DOHH2 (cell line): ENCODE measurements at regions not wholly inside any gene's neighbourhood (a gene's known extent, or its start where the extent isn't known, plus 50 kb on each side); places are given as distances from the start of the nearest gene placed in this dataset.

Experiments
- H3F3A ChIP-seq: fragments of 200-600 bp; sonication (generic), shearing (Covaris generic); 2 replicates; pipeline ENCODE4 v1.6.0; 2016; ENCODE audit warnings: antibody characterized with exemption, mild to moderate bottlenecking; ENCODE audit not compliant: control insufficient read depth, insufficient read depth
- H3K27ac ChIP-seq: fragments of 200-600 bp; sonication (generic); 2 replicates; pipeline ENCODE4 v1.5.1; 2014; ENCODE audit warnings: low read depth, mild to moderate bottlenecking, low read length, moderate library complexity
- H3K27me3 ChIP-seq: fragments of 200-600 bp; sonication (generic); 2 replicates; pipeline ENCODE4 v1.6.1; 2014; ENCODE audit warnings: mild to moderate bottlenecking, low read length, mixed read lengths; ENCODE audit not compliant: control insufficient read depth
- H3K36me3 ChIP-seq: fragments of 200-600 bp; sonication (generic); 2 replicates; pipeline ENCODE4 v1.6.1; 2014; ENCODE audit warnings: mild to moderate bottlenecking, low read length, moderate library complexity, mixed read lengths; ENCODE audit not compliant: control insufficient read depth
- H3K4me1 ChIP-seq: fragments of 200-600 bp; sonication (generic); 2 replicates; pipeline ENCODE4 v1.6.1; 2014; ENCODE audit warnings: mild to moderate bottlenecking, low read length, mixed read lengths; ENCODE audit not compliant: control insufficient read depth
- H3K4me2 ChIP-seq: fragments of 200-600 bp; sonication (generic); 2 replicates; pipeline ENCODE4 v1.6.0; 2014; ENCODE audit warnings: mild to moderate bottlenecking, low read length, moderate library complexity
- H3K4me3 ChIP-seq: fragments of 200-600 bp; sonication (generic); 2 replicates; pipeline ENCODE4 v1.5.1; 2014; ENCODE audit warnings: mild to moderate bottlenecking, low read length, mixed read lengths
- H3K79me2 ChIP-seq: fragments of 200-600 bp; sonication (generic); 2 replicates; pipeline ENCODE4 v1.6.1; 2014; ENCODE audit warnings: mild to moderate bottlenecking, low read length, mixed read lengths; ENCODE audit not compliant: control insufficient read depth
- H3K9me2 ChIP-seq: fragments of 200-600 bp; sonication (generic); replicated peaks from 2 replicates; pipeline ENCODE4 v1.6.1; 2014; ENCODE audit warnings: mild to moderate bottlenecking, low read length, mixed read lengths; ENCODE audit not compliant: control insufficient read depth
- H3K9me3 ChIP-seq: fragments of 200-600 bp; sonication (generic); 2 replicates; pipeline ENCODE4 v1.6.1; 2014; ENCODE audit warnings: antibody characterized with exemption, low read length, mixed read lengths; ENCODE audit not compliant: control insufficient read depth, insufficient read depth
- H4K20me1 ChIP-seq: fragments of 200-600 bp; sonication (generic); 2 replicates; pipeline ENCODE4 v1.6.0; 2014; ENCODE audit warnings: low read depth, mild to moderate bottlenecking, antibody characterized with exemption, low read length, moderate library complexity; ENCODE audit not compliant: control insufficient read depth, insufficient read depth
- CTCF ChIP-seq: fragments of 200-600 bp; sonication (generic); IDR thresholded peaks from one replicate; pipeline ENCODE4 v1.5.1; 2014; ENCODE audit warnings: antibody characterized with exemption, mild to moderate bottlenecking, low read depth, low read length; ENCODE audit not compliant: poor library complexity, severe bottlenecking
- EZH2phosphoT487 ChIP-seq: fragments of 200-600 bp; sonication (generic); IDR thresholded peaks from 2 replicates; pipeline ENCODE4 v1.6.1; 2017; ENCODE audit warnings: borderline replicate concordance, mild to moderate bottlenecking, antibody characterized with exemption, low read length, moderate library complexity, mixed read lengths

DNA sequence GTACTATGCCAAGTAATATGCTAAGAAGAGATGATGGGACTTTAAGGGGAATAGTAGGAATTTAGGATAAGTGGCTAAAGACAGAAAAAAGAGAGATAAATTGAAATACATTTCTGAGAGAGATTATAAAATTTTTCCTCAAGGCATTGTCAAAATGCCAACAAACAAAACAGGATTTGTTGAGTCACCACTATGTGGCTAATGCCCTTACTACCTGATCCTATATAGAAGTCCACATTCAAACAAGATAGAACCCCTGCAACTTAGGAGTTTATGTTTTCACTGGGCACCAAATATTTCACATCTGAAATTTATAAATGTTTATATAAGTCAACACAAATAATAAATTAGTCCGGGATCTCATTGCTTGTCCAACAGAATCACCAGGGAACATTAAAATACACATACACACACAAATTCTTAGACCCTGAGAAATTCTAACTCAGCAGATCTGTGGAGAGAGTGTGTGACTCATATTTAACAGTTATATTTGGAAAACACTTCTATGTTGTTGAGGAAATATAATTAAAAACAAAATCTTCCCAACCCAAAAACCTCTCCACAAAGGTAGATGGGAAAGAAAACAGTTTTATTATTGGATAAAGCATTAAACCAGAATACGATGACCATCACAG lies 154.3 kb downstream of the PPP1R3A start:
- H3K4me1 ChIP-seq: no peaks in the 10 kb centered on the region
- H3K4me2 ChIP-seq: no peak overlapping the region
- H3K4me3 ChIP-seq: no peak overlapping the region
- no peaks in the 10 kb centered on the region for H3K79me2 ChIP-seq
- H3K36me3 ChIP-seq: no peaks in the 10 kb centered on the region
- H4K20me1 ChIP-seq: no peaks in the 10 kb centered on the region
- TF ChIP-seq CTCF: no peak
- no peak for TF ChIP-seq EZH2phosphoT487
- H3K27ac ChIP-seq: no peak overlapping the region
- H3K27me3 ChIP-seq: no peaks in the 10 kb centered on the region
- no peaks in the 10 kb centered on the region for H3F3A ChIP-seq
- no peaks in the 10 kb centered on the region for H3K9me3 ChIP-seq
- no peaks in the 10 kb centered on the region for H3K9me2 ChIP-seq

DNA sequence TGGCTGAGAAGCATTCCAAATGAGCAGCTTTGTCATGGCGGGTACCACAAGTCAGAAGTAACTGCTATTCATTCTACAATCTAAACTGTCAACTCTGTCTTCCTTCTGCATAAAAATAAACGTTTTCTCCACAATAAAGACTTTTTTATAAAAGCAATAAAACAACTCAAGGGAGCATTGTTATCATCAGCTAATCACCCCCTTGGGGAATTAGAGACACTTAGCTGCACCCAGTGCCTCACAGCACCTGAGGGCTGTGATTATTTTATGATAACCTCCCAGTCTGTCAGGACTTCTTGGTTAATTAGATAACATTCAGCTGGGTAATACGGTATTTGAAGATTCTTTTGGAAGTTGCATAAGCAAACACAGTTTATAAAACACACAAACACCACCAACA lies 155.6 kb downstream of the PPP1R3A start:
- no peak overlapping the region for H3K27ac ChIP-seq
- no peaks in the 10 kb centered on the region for H3K9me2 ChIP-seq
- no peaks in the 10 kb centered on the region for H3K27me3 ChIP-seq
- H4K20me1 ChIP-seq: no peaks in the 10 kb centered on the region
- TF ChIP-seq CTCF (no peak), EZH2phosphoT487 (no peak)
- no peaks in the 10 kb centered on the region for H3K4me1 ChIP-seq
- no peak overlapping the region for H3K4me3 ChIP-seq
- no peaks in the 10 kb centered on the region for H3K79me2 ChIP-seq
- no peaks in the 10 kb centered on the region for H3K36me3 ChIP-seq
- H3K4me2 ChIP-seq: no peak overlapping the region
- H3K9me3 ChIP-seq: no peaks in the 10 kb centered on the region
- H3F3A ChIP-seq: no peaks in the 10 kb centered on the region

GRCh38 chr7:113756250-113756649 lies 162.6 kb downstream of the PPP1R3A start:
- H3K4me3 ChIP-seq: no peak overlapping the region
- no peak overlapping the region for H3K4me2 ChIP-seq
- H3K9me3 ChIP-seq: no peaks in the 10 kb centered on the region
- no peaks in the 10 kb centered on the region for H3K36me3 ChIP-seq
- H3K27me3 ChIP-seq: no peaks in the 10 kb centered on the region
- TF ChIP-seq CTCF (no peak), EZH2phosphoT487 (no peak)
- H3K79me2 ChIP-seq: no peaks in the 10 kb centered on the region
- H3K4me1 ChIP-seq: no peaks in the 10 kb centered on the region
- no peaks in the 10 kb centered on the region for H4K20me1 ChIP-seq
- H3K27ac ChIP-seq: no peak overlapping the region
- no peaks in the 10 kb centered on the region for H3F3A ChIP-seq
- no peaks in the 10 kb centered on the region for H3K9me2 ChIP-seq
